Activated CD4-positive, alpha-beta T cell treated with anti-CD3 and anti-CD28 coated beads for 48 hours (primary cell): ENCODE measurements at regions not wholly inside any gene's neighbourhood (a gene's known extent, or its start where the extent isn't known, plus 50 kb on each side); places are given as distances from the start of the nearest gene placed in this dataset.
"Not testable (repeated sequence)": the region's sequence is repeated elsewhere in the genome, so short reads cannot be mapped to it uniquely, and the experiment has no call there.

Source experiments
- DNase-seq: peaks from one replicate; pipeline ENCODE4 v3.0.0-alpha.2; 2020

- no peak for DNase-seq
Measured at GRCh38 chr12:68425998-68426397, 93.8 kb upstream of the MDM1 start.

- no peak for DNase-seq
Measured at GRCh38 chr12:68428211-68428610, 96.0 kb upstream of the MDM1 start.

GRCh38 chr12:68428724-68429501, 96.8 kb upstream of the MDM1 start:
- no peak for DNase-seq

- no peak for DNase-seq
Measured at GRCh38 chr12:68429696-68430095, 97.5 kb upstream of the MDM1 start.

GRCh38 chr12:68431786-68432185, 99.6 kb upstream of the MDM1 start:
- no peak for DNase-seq

GRCh38 chr12:68432622-68433021, 100.5 kb upstream of the MDM1 start:
- DNase-seq: no peak

GRCh38 chr12:68434391-68435298, 102.5 kb upstream of the MDM1 start:
- DNase-seq: no peak

GRCh38 chr12:68435299-68435637, 103.1 kb upstream of the MDM1 start:
- no peak for DNase-seq

GRCh38 chr12:68435816-68436215, 103.7 kb upstream of the MDM1 start:
- DNase-seq: no peak

GRCh38 chr12:68438601-68439000, 106.4 kb upstream of the MDM1 start:
- DNase-seq: no peak

- no peak for DNase-seq
Measured at GRCh38 chr12:68439368-68440045, 107.3 kb upstream of the MDM1 start.

GRCh38 chr12:68440068-68440581, 108.0 kb upstream of the MDM1 start:
- no peak for DNase-seq

GRCh38 chr12:68441167-68441566, 109.0 kb upstream of the MDM1 start:
- no peak for DNase-seq

- DNase-seq: not testable (repeated sequence)
Measured at GRCh38 chr12:68442353-68442972, 110.3 kb upstream of the MDM1 start.

GRCh38 chr12:68443695-68444094, 111.5 kb upstream of the MDM1 start:
- not testable (repeated sequence) for DNase-seq

GRCh38 chr12:68445824-68446223, 113.7 kb upstream of the MDM1 start:
- no peak for DNase-seq

- DNase-seq: no peak
Measured at GRCh38 chr12:68446384-68446783, 114.2 kb upstream of the MDM1 start.

GRCh38 chr12:68446901-68447796, 115.0 kb upstream of the MDM1 start:
- no peak for DNase-seq

GRCh38 chr12:68447797-68448260, 115.7 kb upstream of the MDM1 start:
- DNase-seq: no peak

GRCh38 chr12:68449196-68449595, 117.0 kb upstream of the MDM1 start:
- DNase-seq: no peak

GRCh38 chr12:68450947-68451260, 118.7 kb upstream of the MDM1 start:
- peak; percentile 35 for DNase-seq
